ENCODE measurements at regions not wholly inside any gene's neighbourhood (a gene's known extent, or its start where the extent isn't known, plus 50 kb on each side); places are given as distances from the start of the nearest gene placed in this dataset.

- no peaks in the 10 kb centered on the region for H3K4me1 ChIP-seq (ENCODE audit: control insufficient read depth in 1 of 2, extremely low read depth in 1 of 2, insufficient read depth in 2 of 2, low read length in 2 of 2)
Observed at GRCh38 chr1:168454211-168454815, 89.5 kb downstream of the XCL2 start.

GRCh38 chr1:168453056-168453455 lies 90.7 kb downstream of the XCL2 start:
- POLR2A ChIA-PET = no interaction called here
- Mint-ChIP-seq H3K36me3 (peaks cover 8% of the 10 kb centered on the region), H3K4me1 (peaks cover 21 to 30% (median 23%) of the 10 kb centered on the region in 3 donors), H3K27ac (no peak overlapping the region), H3K27me3 (no peaks in the 10 kb centered on the region), H3K4me3 (no peak overlapping the region), H3K9me3 (peaks cover 2 to 11% (median 4%) of the 10 kb centered on the region in 3 donors)
- Histone ChIP-seq H3K4me1 (ENCODE audit: control insufficient read depth in 1 of 2, extremely low read depth in 1 of 2, insufficient read depth in 2 of 2, low read length in 2 of 2) (no peaks in the 10 kb centered on the region), H3K27ac (ENCODE audit: low read length) (no peak overlapping the region), H3K4me3 (ENCODE audit: control insufficient read depth in 1 of 2, extremely low read depth in 1 of 2, low read length in 1 of 2) (no peak overlapping the region), H3K36me3 (ENCODE audit: control insufficient read depth in 2 of 2, extremely low read depth in 1 of 2, insufficient read depth in 1 of 2, low read length in 1 of 2) (no peaks in the 10 kb centered on the region), H3K9me3 (no peaks in the 10 kb centered on the region), H3K27me3 (replicated peaks in 1 of 2; ENCODE audit: control insufficient read depth in 2 of 2, extremely low read depth in 1 of 2, insufficient read depth in 2 of 2, low read length in 1 of 2) (no peaks in the 10 kb centered on the region)
- CTCF ChIA-PET = interaction anchor here in 1 of 2 donors (0.6 kb wide), 1 partner anchor 895 kb away, joined by 12 read pairs; no protein-coding TSS in a partner anchor
- ATAC-seq (replicated peaks in 1 of 4) (no peak), DNase-seq (no peak)
- WGBS (ENCODE audit: insufficient coverage) = no CpG with 5 or more reads among the region's 4 CpGs

More at GRCh38 chr1:168454211-168454815, 89.5 kb downstream of the XCL2 start:
- peak overlapping the region in 1 of 2 donors; percentile 45 for H3K27ac Mint-ChIP-seq
- DNase-seq (no peak), ATAC-seq (replicated peaks in 1 of 4) (no peak)
- POLR2A ChIA-PET = no interaction called here
- no peak overlapping the region for H3K27ac ChIP-seq (ENCODE audit: low read length)
- peaks cover 22 to 30% (median 28%) of the 10 kb centered on the region in 3 donors for H3K4me1 Mint-ChIP-seq
- H3K9me3 ChIP-seq = no peaks in the 10 kb centered on the region
- no CpG with 5 or more reads among the region's 1 CpG for WGBS (ENCODE audit: insufficient coverage)
- H3K27me3 Mint-ChIP-seq = no peaks in the 10 kb centered on the region
- H3K36me3 Mint-ChIP-seq = peaks cover 8% of the 10 kb centered on the region
- no peak overlapping the region for H3K4me3 Mint-ChIP-seq
- H3K9me3 Mint-ChIP-seq = peaks cover 4 to 11% (median 5%) of the 10 kb centered on the region in 3 donors
- no peaks in the 10 kb centered on the region for H3K27me3 ChIP-seq (replicated peaks in 1 of 2; ENCODE audit: control insufficient read depth in 2 of 2, extremely low read depth in 1 of 2, insufficient read depth in 2 of 2, low read length in 1 of 2)
- no peak overlapping the region for H3K4me3 ChIP-seq (ENCODE audit: control insufficient read depth in 1 of 2, extremely low read depth in 1 of 2, low read length in 1 of 2)
- no peaks in the 10 kb centered on the region for H3K36me3 ChIP-seq (ENCODE audit: control insufficient read depth in 2 of 2, extremely low read depth in 1 of 2, insufficient read depth in 1 of 2, low read length in 1 of 2)
- CTCF ChIA-PET = interaction anchor here (0.5 to 1.0 kb wide), 4 partner anchors 10 to 1068 kb away, joined by 3 read pairs; no protein-coding TSS in a partner anchor

- H3K9me3 Mint-ChIP-seq = peaks cover 2 to 11% (median 4%) of the 10 kb centered on the region in 3 donors
- ATAC-seq (replicated peaks in 1 of 4) (no peak), DNase-seq (no peak)
- no peak overlapping the region for H3K4me3 Mint-ChIP-seq
- Histone ChIP-seq H3K4me3 (ENCODE audit: control insufficient read depth in 1 of 2, extremely low read depth in 1 of 2, low read length in 1 of 2) (no peak overlapping the region), H3K9me3 (no peaks in the 10 kb centered on the region), H3K27ac (ENCODE audit: low read length) (no peak overlapping the region), H3K4me1 (ENCODE audit: control insufficient read depth in 1 of 2, extremely low read depth in 1 of 2, insufficient read depth in 2 of 2, low read length in 2 of 2) (no peaks in the 10 kb centered on the region), H3K27me3 (replicated peaks in 1 of 2; ENCODE audit: control insufficient read depth in 2 of 2, extremely low read depth in 1 of 2, insufficient read depth in 2 of 2, low read length in 1 of 2) (no peaks in the 10 kb centered on the region), H3K36me3 (ENCODE audit: control insufficient read depth in 2 of 2, extremely low read depth in 1 of 2, insufficient read depth in 1 of 2, low read length in 1 of 2) (no peaks in the 10 kb centered on the region)
- H3K4me1 Mint-ChIP-seq = peaks cover 14 to 23% (median 15%) of the 10 kb centered on the region in 3 donors
- WGBS (ENCODE audit: insufficient coverage) = 83% methylated on average over 1 of the region's 1 CpG
- H3K27me3 Mint-ChIP-seq = no peaks in the 10 kb centered on the region
- H3K27ac Mint-ChIP-seq = peak overlapping the region in 1 of 2 donors; percentile 40
- POLR2A ChIA-PET = no interaction called here
- CTCF ChIA-PET = no interaction called here
- peaks cover 8% of the 10 kb centered on the region for H3K36me3 Mint-ChIP-seq
Observed at GRCh38 chr1:168452329-168452728, 91.5 kb downstream of the XCL2 start.

- Mint-ChIP-seq H3K9me3 (peaks cover 2 to 9% (median 4%) of the 10 kb centered on the region in 3 donors), H3K27ac (peak overlapping the region in 1 of 2 donors; percentile 35), H3K27me3 (no peaks in the 10 kb centered on the region), H3K4me1 (peaks cover 46 to 51% (median 50%) of the 10 kb centered on the region in 3 donors), H3K4me3 (no peak overlapping the region), H3K36me3 (peaks cover 8% of the 10 kb centered on the region)
- Histone ChIP-seq H3K4me3 (ENCODE audit: control insufficient read depth in 1 of 2, extremely low read depth in 1 of 2, low read length in 1 of 2) (no peak overlapping the region), H3K4me1 (ENCODE audit: control insufficient read depth in 1 of 2, extremely low read depth in 1 of 2, insufficient read depth in 2 of 2, low read length in 2 of 2) (peaks cover 11 to 28% of the 10 kb centered on the region in 2 experiments), H3K27me3 (replicated peaks in 1 of 2; ENCODE audit: control insufficient read depth in 2 of 2, extremely low read depth in 1 of 2, insufficient read depth in 2 of 2, low read length in 1 of 2) (no peaks in the 10 kb centered on the region), H3K27ac (ENCODE audit: low read length) (no peak overlapping the region), H3K36me3 (ENCODE audit: control insufficient read depth in 2 of 2, extremely low read depth in 1 of 2, insufficient read depth in 1 of 2, low read length in 1 of 2) (no peaks in the 10 kb centered on the region), H3K9me3 (no peaks in the 10 kb centered on the region)
- POLR2A ChIA-PET = no interaction called here
- ATAC-seq (replicated peaks in 1 of 4) (no peak), DNase-seq (no peak)
- WGBS (ENCODE audit: insufficient coverage) = no CpG with 5 or more reads among the region's 1 CpG
- CTCF ChIA-PET = interaction anchor here in 1 of 2 donors (1.0 to 1.4 kb wide), 2 partner anchors 8 to 156 kb away, joined by 3 read pairs; no protein-coding TSS in a partner anchor
Observed at GRCh38 chr1:168447871-168448270, 95.9 kb downstream of the XCL2 start.

- Mint-ChIP-seq H3K27ac (peak overlapping the region; percentile 15 to 59), H3K9me3 (no peaks in the 10 kb centered on the region), H3K4me3 (no peak overlapping the region), H3K27me3 (no peaks in the 10 kb centered on the region), H3K36me3 (no peaks in the 10 kb centered on the region), H3K4me1 (peaks cover 52 to 67% (median 62%) of the 10 kb centered on the region in 3 donors)
- ATAC-seq (replicated peaks in 1 of 4) (no peak), DNase-seq (no peak)
- no peak overlapping the region for H3K4me3 ChIP-seq (ENCODE audit: control insufficient read depth in 1 of 2, extremely low read depth in 1 of 2, low read length in 1 of 2)
- no peak overlapping the region for H3K27ac ChIP-seq (ENCODE audit: low read length)
- no peaks in the 10 kb centered on the region for H3K27me3 ChIP-seq (replicated peaks in 1 of 2; ENCODE audit: control insufficient read depth in 2 of 2, extremely low read depth in 1 of 2, insufficient read depth in 2 of 2, low read length in 1 of 2)
- H3K9me3 ChIP-seq = no peaks in the 10 kb centered on the region
- WGBS (ENCODE audit: insufficient coverage) = 100% methylated on average over 1 of the region's 5 CpGs
- POLR2A ChIA-PET = no interaction called here
- CTCF ChIA-PET = interaction anchor here (0.5 to 0.7 kb wide), 5 partner anchors 74 to 1790 kb away, joined by 3 to 8 read pairs (median 4); no protein-coding TSS in a partner anchor
- H3K4me1 ChIP-seq (ENCODE audit: control insufficient read depth in 1 of 2, extremely low read depth in 1 of 2, insufficient read depth in 2 of 2, low read length in 2 of 2) = peaks cover 11 to 30% of the 10 kb centered on the region in 2 experiments
- no peaks in the 10 kb centered on the region for H3K36me3 ChIP-seq (ENCODE audit: control insufficient read depth in 2 of 2, extremely low read depth in 1 of 2, insufficient read depth in 1 of 2, low read length in 1 of 2)
Observed at GRCh38 chr1:168446081-168446480, 97.7 kb downstream of the XCL2 start.

GRCh38 chr1:168443899-168444298 lies 99.9 kb downstream of the XCL2 start:
- ATAC-seq (replicated peaks in 1 of 4) = peak; percentile 55 to 82 (median 59)
- Histone ChIP-seq H3K27ac (ENCODE audit: low read length) (peak overlapping the region; percentile 49), H3K4me3 (ENCODE audit: control insufficient read depth in 1 of 2, extremely low read depth in 1 of 2, low read length in 1 of 2) (no peak overlapping the region), H3K4me1 (ENCODE audit: control insufficient read depth in 1 of 2, extremely low read depth in 1 of 2, insufficient read depth in 2 of 2, low read length in 2 of 2) (peaks cover 14 to 47% of the 10 kb centered on the region in 2 experiments), H3K9me3 (no peaks in the 10 kb centered on the region), H3K27me3 (replicated peaks in 1 of 2; ENCODE audit: control insufficient read depth in 2 of 2, extremely low read depth in 1 of 2, insufficient read depth in 2 of 2, low read length in 1 of 2) (no peaks in the 10 kb centered on the region), H3K36me3 (ENCODE audit: control insufficient read depth in 2 of 2, extremely low read depth in 1 of 2, insufficient read depth in 1 of 2, low read length in 1 of 2) (no peaks in the 10 kb centered on the region)
- Mint-ChIP-seq H3K9me3 (no peaks in the 10 kb centered on the region), H3K4me3 (peak overlapping the region in 2 of 3 donors; percentile 15 to 54), H3K4me1 (peaks cover 74 to 83% (median 81%) of the 10 kb centered on the region in 3 donors), H3K36me3 (no peaks in the 10 kb centered on the region), H3K27me3 (no peaks in the 10 kb centered on the region), H3K27ac (peak overlapping the region; percentile 90 to 94)
- POLR2A ChIA-PET = no interaction called here
- peak in 31 of 35 experiments; percentile 6 to 76 (median 30) for DNase-seq
- CTCF ChIA-PET = interaction anchor here (0.7 to 2.3 kb wide), 8 partner anchors 11 to 905 kb away, joined by 3 to 8 read pairs (median 3); no protein-coding TSS in a partner anchor
- WGBS (ENCODE audit: insufficient coverage) = no CpG with 5 or more reads among the region's 5 CpGs

Measured in T-cell (primary cell).